ENCODE measurements at regions not wholly inside any gene's neighbourhood (a gene's known extent, or its start where the extent isn't known, plus 50 kb on each side); places are given as distances from the start of the nearest gene placed in this dataset.

DNA sequence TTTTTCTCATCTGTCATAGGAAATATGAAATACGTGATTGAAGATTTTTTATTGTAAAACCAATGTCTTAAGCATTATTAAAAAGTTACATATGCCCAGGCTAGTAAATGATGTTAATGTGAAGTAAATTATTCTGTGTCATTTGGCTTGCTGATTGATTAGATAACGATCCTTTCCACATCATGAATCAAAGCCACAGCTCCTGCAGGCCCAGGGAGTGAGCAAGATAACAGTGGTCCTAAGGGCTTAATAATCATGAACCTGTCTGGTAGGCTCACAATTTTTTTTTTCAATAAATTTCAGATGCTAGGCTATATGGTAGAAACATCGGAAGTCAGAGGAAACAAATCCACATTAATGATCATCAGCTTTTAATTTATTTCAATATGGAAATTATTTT lies 269.0 kb upstream of the SLC10A2 start:
- ChIA-PET POLR2A (no interaction called here), CTCF (ENCODE audit: unreplicated experiment) (no interaction called here)
- Histone ChIP-seq H3K27ac (ENCODE audit: low read depth, low read length, poor library complexity, severe bottlenecking) (no peak overlapping the region), H4K20me1 (ENCODE audit: insufficient read depth, low read length) (no peaks in the 10 kb centered on the region), H3K36me3 (ENCODE audit: insufficient read depth, low read length) (no peaks in the 10 kb centered on the region), H3K4me1 (ENCODE audit: insufficient read depth, low read length, poor library complexity, severe bottlenecking) (no peaks in the 10 kb centered on the region), H3K4me2 (ENCODE audit: low read length) (no peak overlapping the region), H3K4me3 (ENCODE audit: low read depth, low read length, poor library complexity, severe bottlenecking) (no peak overlapping the region), H2AFZ (ENCODE audit: low read length) (no peak overlapping the region), H3K9me3 (ENCODE audit: low read length) (no peaks in the 10 kb centered on the region), H3K9me2 (ENCODE audit: insufficient read depth, low read length) (no peaks in the 10 kb centered on the region), H3K79me2 (ENCODE audit: insufficient read depth, low read depth, low read length) (no peaks in the 10 kb centered on the region)
- no peak for TF ChIP-seq EZH2phosphoT487 (IDR thresholded peaks at IDR 0.05; ENCODE audit: borderline replicate concordance, low read depth, low read length)
- TF ChIP-seq, protein P1, sequence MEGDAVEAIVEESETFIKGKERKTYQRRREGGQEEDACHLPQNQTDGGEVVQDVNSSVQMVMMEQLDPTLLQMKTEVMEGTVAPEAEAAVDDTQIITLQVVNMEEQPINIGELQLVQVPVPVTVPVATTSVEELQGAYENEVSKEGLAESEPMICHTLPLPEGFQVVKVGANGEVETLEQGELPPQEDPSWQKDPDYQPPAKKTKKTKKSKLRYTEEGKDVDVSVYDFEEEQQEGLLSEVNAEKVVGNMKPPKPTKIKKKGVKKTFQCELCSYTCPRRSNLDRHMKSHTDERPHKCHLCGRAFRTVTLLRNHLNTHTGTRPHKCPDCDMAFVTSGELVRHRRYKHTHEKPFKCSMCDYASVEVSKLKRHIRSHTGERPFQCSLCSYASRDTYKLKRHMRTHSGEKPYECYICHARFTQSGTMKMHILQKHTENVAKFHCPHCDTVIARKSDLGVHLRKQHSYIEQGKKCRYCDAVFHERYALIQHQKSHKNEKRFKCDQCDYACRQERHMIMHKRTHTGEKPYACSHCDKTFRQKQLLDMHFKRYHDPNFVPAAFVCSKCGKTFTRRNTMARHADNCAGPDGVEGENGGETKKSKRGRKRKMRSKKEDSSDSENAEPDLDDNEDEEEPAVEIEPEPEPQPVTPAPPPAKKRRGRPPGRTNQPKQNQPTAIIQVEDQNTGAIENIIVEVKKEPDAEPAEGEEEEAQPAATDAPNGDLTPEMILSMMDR (conservative IDR thresholded peaks at IDR 0.05; ENCODE audit: low read length), result no peak
- BruUV-seq (replicated peaks), result no TSS peak
- no peak for DNase-seq (ENCODE audit: low spot score)
- intact Hi-C loops (cut with micrococcal nuclease; ENCODE audit: unreplicated experiment), result no loop called here

DNA sequence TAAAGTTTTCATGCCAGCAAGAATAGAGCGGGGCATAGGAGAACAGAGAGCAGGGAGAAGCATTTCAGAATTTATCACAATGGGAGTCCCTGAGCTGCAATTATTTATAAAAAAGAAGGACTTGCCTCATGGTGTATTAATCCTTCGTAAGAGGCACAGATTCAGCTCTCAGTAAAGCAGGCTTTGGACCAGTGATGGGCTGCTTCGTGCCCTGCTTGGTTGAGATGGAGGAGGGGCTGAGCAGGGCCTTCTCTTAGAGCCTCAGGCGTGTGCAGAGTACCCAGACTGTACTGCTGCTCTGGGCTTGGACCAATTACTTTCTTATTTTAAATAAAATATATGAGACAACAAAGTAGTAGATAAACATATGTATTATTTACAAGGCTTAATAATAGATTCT lies 265.7 kb upstream of the SLC10A2 start:
- H2AFZ ChIP-seq (ENCODE audit: low read length), result no peak overlapping the region
- no peak overlapping the region for H3K4me3 ChIP-seq (ENCODE audit: low read depth, low read length, poor library complexity, severe bottlenecking)
- intact Hi-C loops (cut with micrococcal nuclease; ENCODE audit: unreplicated experiment), result no loop called here
- DNase-seq (ENCODE audit: low spot score), result no peak
- no peaks in the 10 kb centered on the region for H3K9me2 ChIP-seq (ENCODE audit: insufficient read depth, low read length)
- no peak overlapping the region for H3K4me2 ChIP-seq (ENCODE audit: low read length)
- H4K20me1 ChIP-seq (ENCODE audit: insufficient read depth, low read length), result no peaks in the 10 kb centered on the region
- no peaks in the 10 kb centered on the region for H3K4me1 ChIP-seq (ENCODE audit: insufficient read depth, low read length, poor library complexity, severe bottlenecking)
- TF ChIP-seq, protein P1 (conservative IDR thresholded peaks at IDR 0.05; ENCODE audit: low read length), result no peak
- TF ChIP-seq EZH2phosphoT487 (IDR thresholded peaks at IDR 0.05; ENCODE audit: borderline replicate concordance, low read depth, low read length), result no peak
- no peaks in the 10 kb centered on the region for H3K79me2 ChIP-seq (ENCODE audit: insufficient read depth, low read depth, low read length)
- no peaks in the 10 kb centered on the region for H3K36me3 ChIP-seq (ENCODE audit: insufficient read depth, low read length)
- BruUV-seq (replicated peaks), result no TSS peak
- ChIA-PET CTCF (ENCODE audit: unreplicated experiment) (no interaction called here), POLR2A (no interaction called here)
- H3K27ac ChIP-seq (ENCODE audit: low read depth, low read length, poor library complexity, severe bottlenecking), result no peak overlapping the region
- H3K9me3 ChIP-seq (ENCODE audit: low read length), result no peaks in the 10 kb centered on the region

DNA sequence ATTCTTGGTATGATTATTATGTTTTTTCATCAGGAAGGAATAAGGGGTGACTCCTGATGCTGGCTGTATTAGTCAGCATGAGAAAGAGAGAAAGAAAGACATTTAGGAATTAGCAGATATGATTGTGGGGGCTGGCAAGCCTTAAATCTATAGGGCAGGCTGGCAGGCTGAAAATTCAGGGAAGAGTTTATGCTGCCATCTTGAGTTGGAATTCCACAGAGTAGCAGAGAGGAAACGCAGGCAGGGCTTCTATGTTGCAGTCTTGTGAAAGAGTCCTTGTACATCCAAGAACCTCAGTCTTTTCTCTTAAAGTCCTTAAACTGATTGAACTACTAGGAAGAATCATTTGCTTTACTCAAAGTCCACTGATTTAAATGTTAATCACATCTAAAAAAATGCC lies 262.7 kb upstream of the SLC10A2 start:
- H3K9me3 ChIP-seq (ENCODE audit: low read length), result no peaks in the 10 kb centered on the region
- no peaks in the 10 kb centered on the region for H4K20me1 ChIP-seq (ENCODE audit: insufficient read depth, low read length)
- no peaks in the 10 kb centered on the region for H3K9me2 ChIP-seq (ENCODE audit: insufficient read depth, low read length)
- intact Hi-C loops (cut with micrococcal nuclease; ENCODE audit: unreplicated experiment), result no loop called here
- H3K79me2 ChIP-seq (ENCODE audit: insufficient read depth, low read depth, low read length), result no peaks in the 10 kb centered on the region
- no peaks in the 10 kb centered on the region for H3K4me1 ChIP-seq (ENCODE audit: insufficient read depth, low read length, poor library complexity, severe bottlenecking)
- ChIA-PET CTCF (ENCODE audit: unreplicated experiment) (no interaction called here), POLR2A (no interaction called here)
- H3K36me3 ChIP-seq (ENCODE audit: insufficient read depth, low read length), result no peaks in the 10 kb centered on the region
- BruUV-seq (replicated peaks), result no TSS peak
- no peak overlapping the region for H2AFZ ChIP-seq (ENCODE audit: low read length)
- DNase-seq (ENCODE audit: low spot score), result no peak
- H3K27ac ChIP-seq (ENCODE audit: low read depth, low read length, poor library complexity, severe bottlenecking), result no peak overlapping the region
- H3K4me3 ChIP-seq (ENCODE audit: low read depth, low read length, poor library complexity, severe bottlenecking), result no peak overlapping the region
- no peak overlapping the region for H3K4me2 ChIP-seq (ENCODE audit: low read length)
- no peak for TF ChIP-seq EZH2phosphoT487 (IDR thresholded peaks at IDR 0.05; ENCODE audit: borderline replicate concordance, low read depth, low read length)
- TF ChIP-seq, protein P1 (conservative IDR thresholded peaks at IDR 0.05; ENCODE audit: low read length), result no peak

Data from OCI-LY7 (cell line).